Smooth muscle cell (in vitro differentiated cells): ENCODE measurements at regions not wholly inside any gene's neighbourhood (a gene's known extent, or its start where the extent isn't known, plus 50 kb on each side); places are given as distances from the start of the nearest gene placed in this dataset.

Experiments used
- DNase-seq: peaks from one replicate; lab custom pipeline; 2025; ENCODE audit not compliant: unreplicated experiment; lab: John Stamatoyannopoulos, UW
- H2AFZ ChIP-seq: fragments of 200-600 bp; sonication (generic); 2 replicates; pipeline ENCODE4 v1.6.0; 2016; ENCODE audit warnings: antibody characterized with exemption, low read depth, mild to moderate bottlenecking
- H3F3A ChIP-seq: fragments of 200-600 bp; sonication (generic); 2 replicates; pipeline ENCODE4 v1.6.0; 2017; ENCODE audit warnings: antibody characterized with exemption, low read depth
- H3K27ac ChIP-seq: fragments of 200-600 bp; sonication (generic); 2 replicates; pipeline ENCODE4 v1.5.1; 2016; ENCODE audit warnings: low read depth, mild to moderate bottlenecking
- H3K27me3 ChIP-seq: fragments of 200-600 bp; sonication (generic); 2 replicates; pipeline ENCODE4 v1.6.1; 2016; ENCODE audit warnings: low read depth, mild to moderate bottlenecking
- H3K36me3 ChIP-seq: fragments of 200-600 bp; sonication (generic); 2 replicates; pipeline ENCODE4 v1.5.1; 2016; ENCODE audit warnings: low read depth
- H3K4me1 ChIP-seq: fragments of 200-600 bp; sonication (generic); 2 replicates; pipeline ENCODE4 v1.5.1; 2016; ENCODE audit warnings: low read depth
- H3K4me2 ChIP-seq: fragments of 200-600 bp; sonication (generic); 2 replicates; pipeline ENCODE4 v1.6.0; 2016; ENCODE audit warnings: mild to moderate bottlenecking
- H3K4me3 ChIP-seq: fragments of 200-600 bp; sonication (generic); 2 replicates; pipeline ENCODE4 v1.5.1; 2016; ENCODE audit warnings: mild to moderate bottlenecking
- H3K79me2 ChIP-seq: fragments of 200-600 bp; sonication (generic); 2 replicates; pipeline ENCODE4 v1.6.0; 2016; ENCODE audit warnings: low read depth, mild to moderate bottlenecking
- H3K9ac ChIP-seq: fragments of 200-600 bp; sonication (generic); 2 replicates; pipeline ENCODE4 v1.6.0; 2016; ENCODE audit warnings: low read depth
- H3K9me3 ChIP-seq: fragments of 200-600 bp; sonication (generic); replicated peaks from 2 replicates; pipeline ENCODE4 v1.5.1; 2016; ENCODE audit warnings: low read depth
- H4K20me1 ChIP-seq: fragments of 200-600 bp; sonication (generic); 2 replicates; pipeline ENCODE4 v1.6.0; 2016; ENCODE audit warnings: low read depth
- WGBS: methylation state at CpG from one replicate; pipeline ENCODE4 v1.1.7; 2016; ENCODE audit warnings: low lambda C conversion rate; 5-methylcytosine and 5-hydroxymethylcytosine counted together
- TF ChIP-seq, protein P1 (sequence below): fragments of 200-600 bp; sonication (generic); IDR thresholded peaks from 2 replicates; pipeline ENCODE4 v1.5.1; 2017; ENCODE audit warnings: borderline replicate concordance, mild to moderate bottlenecking, antibody characterized with exemption; ENCODE audit not compliant: insufficient read depth, poor library complexity, severe bottlenecking

DNA sequence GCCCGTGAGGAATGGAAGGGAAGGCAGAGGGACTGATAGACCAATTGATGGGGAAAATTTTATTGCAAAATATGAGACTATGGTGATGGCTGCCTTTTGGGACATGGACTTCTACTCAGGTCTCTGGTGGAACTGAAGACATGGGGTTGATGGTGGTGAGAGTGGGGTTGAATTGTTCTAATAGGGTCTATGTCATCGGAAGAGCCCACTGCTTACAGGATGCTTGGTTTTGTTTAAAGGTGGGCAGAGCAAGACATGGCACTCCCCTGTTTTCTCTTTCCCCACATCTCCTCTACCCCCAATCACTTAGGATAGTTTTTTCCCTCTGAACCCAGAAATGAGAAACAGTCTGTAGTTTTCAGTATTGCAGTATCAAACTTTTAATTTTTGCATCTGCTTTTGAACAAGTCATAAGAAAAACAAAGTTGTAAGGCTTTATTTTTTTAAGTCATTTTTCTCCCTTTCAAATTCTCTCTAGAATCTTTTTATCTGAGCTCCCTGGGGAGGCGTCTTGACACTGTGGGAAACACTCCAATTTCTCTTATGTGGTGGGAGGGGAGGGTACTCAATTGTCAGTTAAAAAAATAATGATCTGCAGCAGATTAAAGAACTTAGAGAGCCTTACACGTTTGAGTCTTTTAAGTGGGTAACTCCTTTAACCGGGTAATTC, 276.2 kb upstream of the TBC1D5 start:
- H3K4me2 ChIP-seq, result no peak overlapping the region
- H3K4me1 ChIP-seq, result peaks cover 5% of the 10 kb centered on the region
- H3K9ac ChIP-seq, result no peak overlapping the region
- WGBS, result 58% methylated on average over 5 of the region's 5 CpGs
- no peaks in the 10 kb centered on the region for H3K36me3 ChIP-seq
- no peaks in the 10 kb centered on the region for H4K20me1 ChIP-seq
- no peak for DNase-seq
- TF ChIP-seq, protein P1, sequence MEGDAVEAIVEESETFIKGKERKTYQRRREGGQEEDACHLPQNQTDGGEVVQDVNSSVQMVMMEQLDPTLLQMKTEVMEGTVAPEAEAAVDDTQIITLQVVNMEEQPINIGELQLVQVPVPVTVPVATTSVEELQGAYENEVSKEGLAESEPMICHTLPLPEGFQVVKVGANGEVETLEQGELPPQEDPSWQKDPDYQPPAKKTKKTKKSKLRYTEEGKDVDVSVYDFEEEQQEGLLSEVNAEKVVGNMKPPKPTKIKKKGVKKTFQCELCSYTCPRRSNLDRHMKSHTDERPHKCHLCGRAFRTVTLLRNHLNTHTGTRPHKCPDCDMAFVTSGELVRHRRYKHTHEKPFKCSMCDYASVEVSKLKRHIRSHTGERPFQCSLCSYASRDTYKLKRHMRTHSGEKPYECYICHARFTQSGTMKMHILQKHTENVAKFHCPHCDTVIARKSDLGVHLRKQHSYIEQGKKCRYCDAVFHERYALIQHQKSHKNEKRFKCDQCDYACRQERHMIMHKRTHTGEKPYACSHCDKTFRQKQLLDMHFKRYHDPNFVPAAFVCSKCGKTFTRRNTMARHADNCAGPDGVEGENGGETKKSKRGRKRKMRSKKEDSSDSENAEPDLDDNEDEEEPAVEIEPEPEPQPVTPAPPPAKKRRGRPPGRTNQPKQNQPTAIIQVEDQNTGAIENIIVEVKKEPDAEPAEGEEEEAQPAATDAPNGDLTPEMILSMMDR, result no peak
- H2AFZ ChIP-seq, result no peak overlapping the region
- H3K4me3 ChIP-seq, result no peak overlapping the region
- H3K27ac ChIP-seq, result no peak overlapping the region
- no peaks in the 10 kb centered on the region for H3F3A ChIP-seq
- no peaks in the 10 kb centered on the region for H3K79me2 ChIP-seq
- no peaks in the 10 kb centered on the region for H3K9me3 ChIP-seq
- H3K27me3 ChIP-seq, result peaks cover 21% of the 10 kb centered on the region

DNA sequence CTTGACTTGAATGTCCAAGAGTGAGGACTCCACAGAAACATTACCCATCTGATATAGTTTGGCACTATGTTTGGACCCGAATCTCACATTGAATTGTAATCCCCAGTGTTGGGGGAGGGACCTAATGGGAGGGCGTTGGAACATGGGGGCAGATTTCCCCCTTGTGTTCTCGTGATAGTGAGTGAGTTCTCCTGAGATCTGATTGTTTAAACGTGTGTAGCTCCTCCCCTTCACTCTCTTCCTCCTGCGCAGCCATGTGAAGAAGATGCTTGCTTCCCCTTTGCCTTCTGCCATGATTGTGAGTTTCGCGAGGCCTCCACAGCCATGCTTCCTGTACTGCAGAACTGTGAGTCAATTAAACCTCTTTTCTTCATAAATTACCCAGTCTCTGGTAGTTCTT, 273.9 kb upstream of the TBC1D5 start:
- TF ChIP-seq, protein P1, result no peak

DNA sequence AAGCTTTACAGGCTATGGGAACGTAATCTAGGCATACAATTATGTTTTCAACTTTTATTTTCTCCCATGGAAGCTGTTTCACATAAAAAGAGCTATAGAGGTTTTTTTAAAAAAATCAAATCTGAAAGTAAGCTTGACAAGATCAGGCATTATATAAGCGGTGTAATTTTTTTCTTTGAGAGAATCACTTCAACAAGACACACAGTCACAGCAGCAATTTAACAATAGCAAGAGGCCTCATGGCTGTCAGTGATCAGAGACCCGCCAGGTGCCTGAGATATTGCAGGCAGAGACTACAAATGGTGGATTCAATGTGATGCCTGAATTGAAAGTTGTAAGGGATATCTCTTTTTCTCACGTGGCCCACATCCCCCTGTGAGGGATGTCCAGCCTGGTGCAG, 270.5 kb upstream of the TBC1D5 start:
- H3K27ac ChIP-seq, result no peak overlapping the region
- no peaks in the 10 kb centered on the region for H3K4me1 ChIP-seq
- H3K9me3 ChIP-seq, result no peaks in the 10 kb centered on the region
- no peaks in the 10 kb centered on the region for H3K36me3 ChIP-seq
- H4K20me1 ChIP-seq, result peaks cover 16% of the 10 kb centered on the region
- H3K4me3 ChIP-seq, result no peak overlapping the region
- DNase-seq, result no peak
- no peaks in the 10 kb centered on the region for H3F3A ChIP-seq
- no peak overlapping the region for H3K9ac ChIP-seq
- H2AFZ ChIP-seq, result no peak overlapping the region
- no peaks in the 10 kb centered on the region for H3K27me3 ChIP-seq
- H3K79me2 ChIP-seq, result no peaks in the 10 kb centered on the region
- H3K4me2 ChIP-seq, result no peak overlapping the region
- 87% methylated on average over 4 of the region's 4 CpGs for WGBS
- TF ChIP-seq, protein P1, result no peak

More for the DNA sequence above, 273.9 kb upstream of the TBC1D5 start:
- no peak for DNase-seq
- Histone ChIP-seq H2AFZ (no peak overlapping the region), H3K4me3 (no peak overlapping the region), H3K27ac (no peak overlapping the region), H3K4me2 (no peak overlapping the region), H4K20me1 (peaks cover 4% of the 10 kb centered on the region), H3K9me3 (no peaks in the 10 kb centered on the region), H3K36me3 (no peaks in the 10 kb centered on the region), H3K4me1 (peaks cover 5% of the 10 kb centered on the region), H3K27me3 (peaks cover 21% of the 10 kb centered on the region), H3K9ac (no peak overlapping the region), H3K79me2 (no peaks in the 10 kb centered on the region), H3F3A (no peaks in the 10 kb centered on the region)
- 91% methylated on average over 7 of the region's 7 CpGs for WGBS

DNA sequence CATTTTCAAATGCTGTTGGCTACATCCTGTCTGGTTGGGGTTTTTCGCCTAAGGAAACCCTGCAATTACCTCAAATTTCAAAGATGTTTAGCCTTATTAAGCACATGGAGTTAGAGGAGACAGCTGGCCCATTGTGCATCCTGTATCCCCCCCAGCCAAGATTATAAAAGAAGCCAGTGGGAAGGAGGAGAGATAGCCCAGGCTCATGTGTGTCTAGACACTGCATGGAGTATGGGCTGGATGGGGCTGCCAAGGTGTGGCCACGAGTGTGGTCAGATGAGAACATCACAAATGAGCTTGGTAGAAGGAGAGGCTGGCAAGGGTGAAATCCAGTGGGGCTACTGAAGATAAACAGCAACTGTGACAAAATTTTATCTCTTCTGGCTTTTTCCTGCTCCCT, 270.0 kb upstream of the TBC1D5 start:
- H3K36me3 ChIP-seq, result no peaks in the 10 kb centered on the region
- H3K4me1 ChIP-seq, result no peaks in the 10 kb centered on the region
- TF ChIP-seq, protein P1, result no peak
- no peak overlapping the region for H3K4me2 ChIP-seq
- no peaks in the 10 kb centered on the region for H3K79me2 ChIP-seq
- no peak overlapping the region for H3K9ac ChIP-seq
- no peaks in the 10 kb centered on the region for H3F3A ChIP-seq
- DNase-seq, result no peak
- H3K4me3 ChIP-seq, result no peak overlapping the region
- peaks cover 20% of the 10 kb centered on the region for H4K20me1 ChIP-seq
- H3K27ac ChIP-seq, result no peak overlapping the region
- H3K9me3 ChIP-seq, result no peaks in the 10 kb centered on the region
- H2AFZ ChIP-seq, result no peak overlapping the region
- WGBS, result 74% methylated on average over 2 of the region's 2 CpGs
- H3K27me3 ChIP-seq, result no peaks in the 10 kb centered on the region
